ENCODE measurements at regions not wholly inside any gene's neighbourhood (a gene's known extent, or its start where the extent isn't known, plus 50 kb on each side); places are given as distances from the start of the nearest gene placed in this dataset.

DNA sequence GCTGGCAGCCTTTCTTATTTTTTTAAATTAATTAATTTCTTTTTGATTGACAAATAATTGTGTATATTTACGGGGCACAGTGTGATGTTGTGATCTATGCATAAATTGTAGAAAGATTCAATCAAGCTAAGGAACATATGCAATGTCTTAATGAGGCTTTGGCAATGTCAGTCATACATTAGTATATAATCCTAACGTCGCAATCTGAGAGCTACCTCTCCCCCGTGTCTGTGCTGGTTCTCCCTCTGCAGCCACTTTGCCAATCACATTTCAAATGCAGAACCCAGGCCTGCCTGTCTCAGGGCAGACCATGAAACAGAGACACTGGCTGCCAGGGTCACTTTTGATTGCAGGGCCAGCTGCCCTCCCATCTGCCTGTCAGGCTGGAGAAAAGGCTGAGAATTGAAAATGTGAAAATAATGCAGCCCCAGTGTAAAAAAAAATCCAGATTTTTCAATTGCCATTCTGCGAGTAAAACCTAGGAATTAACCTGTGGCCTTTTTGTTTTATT lies 56.3 kb downstream of the SLC24A2 start:
- H3K36me3 ChIP-seq (ENCODE audit: control insufficient read depth in 1 of 2, insufficient read depth in 2 of 2, low read length in 2 of 2): no peaks in the 10 kb centered on the region
- no peaks in the 10 kb centered on the region for H3K27me3 ChIP-seq (ENCODE audit: low read depth, low read length)
- no peaks in the 10 kb centered on the region for H3K9me3 ChIP-seq (ENCODE audit: control insufficient read depth in 1 of 2, low read length in 2 of 2)
- H3K4me1 ChIP-seq (ENCODE audit: control insufficient read depth in 1 of 2, insufficient read depth in 2 of 2, low read length in 2 of 2): no peaks in the 10 kb centered on the region
- H3K27ac ChIP-seq (ENCODE audit: low read length): no peak overlapping the region
- H3K4me3 ChIP-seq (ENCODE audit: low read depth in 1 of 2, low read length in 2 of 2): no peak overlapping the region

DNA sequence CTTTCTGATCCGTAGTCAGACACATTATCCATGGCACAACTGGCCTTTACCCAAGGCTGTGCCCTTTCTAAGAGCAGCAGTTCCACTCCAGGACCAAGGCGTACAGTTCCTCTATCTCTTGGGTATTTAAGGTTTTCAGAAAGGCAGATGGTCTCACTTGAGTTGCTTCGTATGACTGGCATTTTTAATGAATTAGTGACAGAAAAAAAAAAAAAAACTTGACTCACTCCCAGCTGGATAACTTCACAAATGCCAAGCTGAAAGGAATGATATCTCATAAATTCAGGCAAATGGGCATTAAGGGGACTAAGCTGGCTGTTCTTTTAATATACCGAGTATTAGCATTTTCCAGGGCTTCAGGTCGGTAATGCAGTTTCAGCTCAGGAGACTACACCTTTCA lies 60.7 kb downstream of the SLC24A2 start:
- H3K4me1 ChIP-seq (ENCODE audit: control insufficient read depth in 1 of 2, insufficient read depth in 2 of 2, low read length in 2 of 2): no peaks in the 10 kb centered on the region
- H3K27me3 ChIP-seq (ENCODE audit: low read depth, low read length): no peaks in the 10 kb centered on the region
- H3K36me3 ChIP-seq (ENCODE audit: control insufficient read depth in 1 of 2, insufficient read depth in 2 of 2, low read length in 2 of 2): no peaks in the 10 kb centered on the region
- H3K27ac ChIP-seq (ENCODE audit: low read length): no peak overlapping the region
- no peaks in the 10 kb centered on the region for H3K9me3 ChIP-seq (ENCODE audit: control insufficient read depth in 1 of 2, low read length in 2 of 2)
- no peak overlapping the region for H3K4me3 ChIP-seq (ENCODE audit: low read depth in 1 of 2, low read length in 2 of 2)

- H3K4me1 ChIP-seq (ENCODE audit: control insufficient read depth in 1 of 2, insufficient read depth in 2 of 2, low read length in 2 of 2): no peaks in the 10 kb centered on the region
- no peak overlapping the region for H3K4me3 ChIP-seq (ENCODE audit: low read depth in 1 of 2, low read length in 2 of 2)
- no peaks in the 10 kb centered on the region for H3K27me3 ChIP-seq (ENCODE audit: low read depth, low read length)
Observed at GRCh38 chr9:19725970-19726369, 62.9 kb downstream of the SLC24A2 start.

DNA sequence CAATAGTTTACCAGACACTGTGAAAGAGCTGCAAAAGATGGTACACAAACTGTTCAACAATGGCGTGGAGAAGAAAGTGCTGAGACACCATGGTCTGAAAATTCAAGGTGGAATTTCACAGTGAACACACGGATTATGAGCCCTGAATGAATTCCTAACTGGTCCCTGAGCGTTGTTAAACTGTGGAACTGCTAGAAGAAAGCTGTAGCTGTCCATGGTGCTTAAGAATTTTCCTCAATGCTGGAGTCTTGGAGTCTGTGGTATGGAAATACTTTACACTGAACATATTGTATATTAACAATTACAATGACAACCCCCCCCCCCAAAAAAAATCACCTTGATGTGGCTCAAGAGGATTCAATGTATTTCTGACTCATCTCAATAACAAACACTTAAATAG lies 68.5 kb downstream of the SLC24A2 start:
- H3K4me3 ChIP-seq (ENCODE audit: low read depth in 1 of 2, low read length in 2 of 2): no peak overlapping the region
- H3K9me3 ChIP-seq (ENCODE audit: control insufficient read depth in 1 of 2, low read length in 2 of 2): no peaks in the 10 kb centered on the region
- no peak overlapping the region for H3K27ac ChIP-seq (ENCODE audit: low read length)
- no peaks in the 10 kb centered on the region for H3K4me1 ChIP-seq (ENCODE audit: control insufficient read depth in 1 of 2, insufficient read depth in 2 of 2, low read length in 2 of 2)
- no peaks in the 10 kb centered on the region for H3K36me3 ChIP-seq (ENCODE audit: control insufficient read depth in 1 of 2, insufficient read depth in 2 of 2, low read length in 2 of 2)
- H3K27me3 ChIP-seq (ENCODE audit: low read depth, low read length): no peaks in the 10 kb centered on the region

More at GRCh38 chr9:19725970-19726369, 62.9 kb downstream of the SLC24A2 start:
- H3K27ac ChIP-seq (ENCODE audit: low read length): no peak overlapping the region
- no peaks in the 10 kb centered on the region for H3K9me3 ChIP-seq (ENCODE audit: control insufficient read depth in 1 of 2, low read length in 2 of 2)
- H3K36me3 ChIP-seq (ENCODE audit: control insufficient read depth in 1 of 2, insufficient read depth in 2 of 2, low read length in 2 of 2): no peaks in the 10 kb centered on the region

- no peaks in the 10 kb centered on the region for H3K4me1 ChIP-seq (ENCODE audit: control insufficient read depth in 1 of 2, insufficient read depth in 2 of 2, low read length in 2 of 2)
Observed at GRCh38 chr9:19703702-19704101, 85.1 kb downstream of the SLC24A2 start.

DNA sequence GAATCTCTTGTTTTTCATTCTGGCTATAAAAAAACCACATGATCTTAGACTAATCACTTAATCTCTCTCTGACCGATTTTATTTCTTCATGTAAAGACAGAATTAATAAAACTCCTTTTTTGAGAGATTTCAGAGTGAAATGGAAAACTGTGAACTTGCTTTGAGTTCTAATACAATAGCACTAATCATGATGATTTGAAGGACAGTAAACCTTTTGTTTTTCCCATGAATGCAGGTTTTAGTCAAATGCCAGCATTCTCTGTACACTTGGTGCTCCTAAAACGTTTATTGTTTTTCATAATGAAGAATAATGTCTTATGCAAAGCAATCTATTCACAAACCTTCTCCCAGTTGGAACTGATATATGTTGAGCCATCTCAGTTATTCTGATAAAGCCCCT lies 86.8 kb downstream of the SLC24A2 start:
- H3K4me3 ChIP-seq (ENCODE audit: low read depth in 1 of 2, low read length in 2 of 2): no peak overlapping the region
- H3K27ac ChIP-seq (ENCODE audit: low read length): no peak overlapping the region
- no peaks in the 10 kb centered on the region for H3K27me3 ChIP-seq (ENCODE audit: low read depth, low read length)
- no peaks in the 10 kb centered on the region for H3K9me3 ChIP-seq (ENCODE audit: control insufficient read depth in 1 of 2, low read length in 2 of 2)
- H3K36me3 ChIP-seq (ENCODE audit: control insufficient read depth in 1 of 2, insufficient read depth in 2 of 2, low read length in 2 of 2): no peaks in the 10 kb centered on the region
- no peaks in the 10 kb centered on the region for H3K4me1 ChIP-seq (ENCODE audit: control insufficient read depth in 1 of 2, insufficient read depth in 2 of 2, low read length in 2 of 2)

More at GRCh38 chr9:19703702-19704101, 85.1 kb downstream of the SLC24A2 start:
- H3K36me3 ChIP-seq (ENCODE audit: control insufficient read depth in 1 of 2, insufficient read depth in 2 of 2, low read length in 2 of 2): no peaks in the 10 kb centered on the region
- no peak overlapping the region for H3K4me3 ChIP-seq (ENCODE audit: low read depth in 1 of 2, low read length in 2 of 2)
- H3K27ac ChIP-seq (ENCODE audit: low read length): no peak overlapping the region
- no peaks in the 10 kb centered on the region for H3K27me3 ChIP-seq (ENCODE audit: low read depth, low read length)
- H3K9me3 ChIP-seq (ENCODE audit: control insufficient read depth in 1 of 2, low read length in 2 of 2): no peaks in the 10 kb centered on the region

DNA sequence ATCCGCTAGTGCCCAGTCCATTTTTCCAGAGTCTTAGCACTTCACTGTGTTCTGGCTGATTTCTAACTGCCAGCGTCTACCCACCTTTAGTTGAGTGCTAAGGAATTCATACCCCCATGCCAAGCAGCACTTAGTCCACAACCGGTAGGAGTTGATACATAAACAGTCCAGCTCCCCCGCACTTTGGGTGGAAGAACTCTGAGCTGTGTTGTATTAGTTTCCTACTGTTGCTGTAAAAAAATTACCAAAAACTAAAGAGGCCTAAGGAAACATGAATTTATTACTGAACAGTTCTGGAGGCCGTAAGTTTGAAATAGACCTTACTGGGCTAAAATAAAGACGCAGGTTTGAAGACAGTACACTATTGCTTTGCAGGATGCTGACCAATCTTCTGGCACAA lies 87.6 kb downstream of the SLC24A2 start:
- H3K27ac ChIP-seq (ENCODE audit: low read length): no peak overlapping the region
- no peak overlapping the region for H3K4me3 ChIP-seq (ENCODE audit: low read depth in 1 of 2, low read length in 2 of 2)
- no peaks in the 10 kb centered on the region for H3K9me3 ChIP-seq (ENCODE audit: control insufficient read depth in 1 of 2, low read length in 2 of 2)
- no peaks in the 10 kb centered on the region for H3K4me1 ChIP-seq (ENCODE audit: control insufficient read depth in 1 of 2, insufficient read depth in 2 of 2, low read length in 2 of 2)
- H3K36me3 ChIP-seq (ENCODE audit: control insufficient read depth in 1 of 2, insufficient read depth in 2 of 2, low read length in 2 of 2): no peaks in the 10 kb centered on the region
- H3K27me3 ChIP-seq (ENCODE audit: low read depth, low read length): no peaks in the 10 kb centered on the region

- H3K4me3 ChIP-seq (ENCODE audit: low read depth in 1 of 2, low read length in 2 of 2): no peak overlapping the region
- no peak overlapping the region for H3K27ac ChIP-seq (ENCODE audit: low read length)
- no peaks in the 10 kb centered on the region for H3K36me3 ChIP-seq (ENCODE audit: control insufficient read depth in 1 of 2, insufficient read depth in 2 of 2, low read length in 2 of 2)
- H3K27me3 ChIP-seq (ENCODE audit: low read depth, low read length): no peaks in the 10 kb centered on the region
- no peaks in the 10 kb centered on the region for H3K9me3 ChIP-seq (ENCODE audit: control insufficient read depth in 1 of 2, low read length in 2 of 2)
- H3K4me1 ChIP-seq (ENCODE audit: control insufficient read depth in 1 of 2, insufficient read depth in 2 of 2, low read length in 2 of 2): no peaks in the 10 kb centered on the region
Observed at GRCh38 chr9:19700699-19701098, 88.1 kb downstream of the SLC24A2 start.

DNA sequence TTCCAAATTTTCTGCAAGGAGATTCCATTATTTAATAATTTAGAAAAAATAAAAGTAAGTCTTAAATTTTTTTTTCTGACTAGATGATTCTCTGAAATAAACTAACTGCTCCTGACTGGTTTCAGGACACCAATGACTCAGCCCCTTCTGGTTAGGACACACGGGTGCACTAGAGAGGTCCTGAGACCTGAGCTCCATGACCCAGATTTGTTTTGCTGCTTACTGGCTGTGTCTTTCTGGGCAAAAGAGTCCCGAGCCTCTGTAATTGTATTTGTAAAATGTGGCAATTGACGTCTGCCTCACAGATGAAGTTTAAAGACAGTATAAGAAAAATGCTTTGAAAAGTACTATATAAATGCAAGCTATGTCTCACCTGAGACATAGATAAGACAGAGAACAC lies 89.1 kb downstream of the SLC24A2 start:
- no peaks in the 10 kb centered on the region for H3K36me3 ChIP-seq (ENCODE audit: control insufficient read depth in 1 of 2, insufficient read depth in 2 of 2, low read length in 2 of 2)
- no peak overlapping the region for H3K27ac ChIP-seq (ENCODE audit: low read length)
- no peaks in the 10 kb centered on the region for H3K9me3 ChIP-seq (ENCODE audit: control insufficient read depth in 1 of 2, low read length in 2 of 2)

DNA sequence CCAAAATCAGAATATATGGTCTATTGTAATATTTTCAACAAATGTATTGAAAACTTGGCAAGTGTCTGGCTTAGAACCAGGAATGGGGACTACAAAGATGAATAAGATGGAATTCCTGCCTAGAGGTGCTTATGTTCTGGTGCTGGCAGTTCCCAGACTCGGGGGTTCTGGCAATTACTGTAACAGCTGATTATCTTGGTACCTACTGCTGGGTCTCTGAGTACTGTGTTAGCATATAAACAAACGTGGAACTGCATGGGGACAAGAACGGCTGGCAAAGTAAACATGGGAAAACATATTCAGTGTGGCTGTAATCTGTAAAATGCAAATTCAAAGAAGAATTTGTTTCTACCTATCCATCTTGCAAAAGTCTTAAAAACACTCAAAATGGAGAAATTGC lies 89.9 kb downstream of the SLC24A2 start:
- Histone ChIP-seq H3K36me3 (ENCODE audit: control insufficient read depth in 1 of 2, insufficient read depth in 2 of 2, low read length in 2 of 2) (no peaks in the 10 kb centered on the region), H3K27ac (ENCODE audit: low read length) (no peak overlapping the region), H3K27me3 (ENCODE audit: low read depth, low read length) (no peaks in the 10 kb centered on the region), H3K9me3 (ENCODE audit: control insufficient read depth in 1 of 2, low read length in 2 of 2) (no peaks in the 10 kb centered on the region), H3K4me1 (ENCODE audit: control insufficient read depth in 1 of 2, insufficient read depth in 2 of 2, low read length in 2 of 2) (no peaks in the 10 kb centered on the region), H3K4me3 (ENCODE audit: low read depth in 1 of 2, low read length in 2 of 2) (no peak overlapping the region)

More for the DNA sequence above, 89.1 kb downstream of the SLC24A2 start:
- no peaks in the 10 kb centered on the region for H3K4me1 ChIP-seq (ENCODE audit: control insufficient read depth in 1 of 2, insufficient read depth in 2 of 2, low read length in 2 of 2)
- no peak overlapping the region for H3K4me3 ChIP-seq (ENCODE audit: low read depth in 1 of 2, low read length in 2 of 2)
- no peaks in the 10 kb centered on the region for H3K27me3 ChIP-seq (ENCODE audit: low read depth, low read length)

DNA sequence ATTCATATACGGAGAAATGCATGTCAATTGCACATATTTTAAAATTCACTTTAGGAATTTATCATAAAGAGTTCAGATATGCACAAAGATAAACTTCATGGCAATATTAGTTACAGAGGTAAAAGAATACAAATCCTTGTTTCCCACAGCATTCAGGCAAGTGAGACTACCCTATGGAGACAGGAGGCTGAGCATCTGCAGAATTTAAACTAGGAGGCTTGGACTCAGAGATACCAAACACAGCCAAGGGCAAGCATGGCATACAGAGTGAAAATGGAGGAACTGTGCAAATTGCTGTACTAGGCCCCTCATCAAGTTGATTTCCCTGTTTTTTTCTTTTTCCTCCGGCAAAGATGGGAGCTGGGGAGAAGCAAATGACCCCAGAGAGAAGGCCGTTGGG lies 94.2 kb downstream of the SLC24A2 start:
- no peaks in the 10 kb centered on the region for H3K27me3 ChIP-seq (ENCODE audit: low read depth, low read length)
- H3K4me1 ChIP-seq (ENCODE audit: control insufficient read depth in 1 of 2, insufficient read depth in 2 of 2, low read length in 2 of 2): no peaks in the 10 kb centered on the region
- H3K4me3 ChIP-seq (ENCODE audit: low read depth in 1 of 2, low read length in 2 of 2): no peak overlapping the region
- H3K9me3 ChIP-seq (ENCODE audit: control insufficient read depth in 1 of 2, low read length in 2 of 2): no peaks in the 10 kb centered on the region
- H3K27ac ChIP-seq (ENCODE audit: low read length): no peak overlapping the region
- no peaks in the 10 kb centered on the region for H3K36me3 ChIP-seq (ENCODE audit: control insufficient read depth in 1 of 2, insufficient read depth in 2 of 2, low read length in 2 of 2)

DNA sequence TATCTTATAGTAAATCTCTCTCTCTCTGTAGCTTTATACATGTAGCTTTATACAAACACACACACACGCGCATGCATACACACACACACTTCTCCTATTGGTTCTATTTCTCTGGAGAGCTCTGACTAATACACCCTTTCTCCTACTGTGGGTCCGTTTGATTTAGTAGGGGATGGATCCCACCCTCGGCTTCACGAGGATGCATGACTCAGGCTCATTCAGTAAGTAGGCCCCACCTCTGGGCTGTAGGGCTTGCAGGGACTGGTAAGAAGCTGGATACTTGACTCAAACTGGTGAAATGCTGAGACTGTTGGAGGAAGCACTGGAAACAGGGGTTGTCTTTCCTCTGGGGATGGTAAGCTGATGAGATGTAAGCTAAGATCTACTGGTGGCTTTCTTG lies 98.7 kb downstream of the SLC24A2 start:
- H3K4me3 ChIP-seq (ENCODE audit: low read depth in 1 of 2, low read length in 2 of 2): no peak overlapping the region
- H3K27ac ChIP-seq (ENCODE audit: low read length): no peak overlapping the region
- H3K9me3 ChIP-seq (ENCODE audit: control insufficient read depth in 1 of 2, low read length in 2 of 2): peaks cover 0 to 6% of the 10 kb centered on the region in 2 donors
- no peaks in the 10 kb centered on the region for H3K4me1 ChIP-seq (ENCODE audit: control insufficient read depth in 1 of 2, insufficient read depth in 2 of 2, low read length in 2 of 2)
- no peaks in the 10 kb centered on the region for H3K27me3 ChIP-seq (ENCODE audit: low read depth, low read length)
- no peaks in the 10 kb centered on the region for H3K36me3 ChIP-seq (ENCODE audit: control insufficient read depth in 1 of 2, insufficient read depth in 2 of 2, low read length in 2 of 2)

All from muscle layer of duodenum (tissue), 2 donors.